Activated B cell treated with CpG ODN at 0.5 μM for 24 hours (primary cell): ENCODE measurements at regions not wholly inside any gene's neighbourhood (a gene's known extent, or its start where the extent isn't known, plus 50 kb on each side); places are given as distances from the start of the nearest gene placed in this dataset.
"Not testable (repeated sequence)": the region's sequence is repeated elsewhere in the genome, so short reads cannot be mapped to it uniquely, and the experiment has no call there.

Experiments used
- ATAC-seq: fragments of 200-7000 bp; cut with Tn5 transposase; one replicate; pipeline ENCODE4 v1.10.0; 2021; ENCODE audit warnings: low read depth, mild to moderate bottlenecking, moderate library complexity
- CTCF ChIA-PET: fragments of 350-600 bp; sonication (Branson Sonifier 250); formaldehyde crosslinking; loops from one replicate; lab custom pipeline; 2021; ENCODE audit warnings: antibody characterized with exemption; lab: Charles Lee
- POLR2A ChIA-PET: fragments of 350-600 bp; sonication (Branson Sonifier 250); formaldehyde crosslinking; loops from one replicate; lab custom pipeline; 2021; ENCODE audit warnings: antibody characterized with exemption; lab: Charles Lee
- DNase-seq: peaks from one replicate; pipeline ENCODE4 v3.0.0; 2022
- H3K27ac Mint-ChIP-seq: one replicate; pipeline ENCODE4 v1.8.0; 2020; ENCODE audit warnings: mixed read lengths
- H3K27me3 Mint-ChIP-seq: one replicate; pipeline ENCODE4 v1.8.0; 2021; ENCODE audit warnings: mixed read lengths
- H3K36me3 Mint-ChIP-seq: one replicate; pipeline ENCODE4 v1.8.0; 2021; ENCODE audit warnings: low read depth, mixed read lengths
- H3K4me1 Mint-ChIP-seq: one replicate; pipeline ENCODE4 v1.8.0; 2021; ENCODE audit warnings: mixed read lengths
- H3K4me3 Mint-ChIP-seq: one replicate; pipeline ENCODE4 v1.8.0; 2020; ENCODE audit warnings: mild to moderate bottlenecking, mixed read lengths
- H3K9me3 Mint-ChIP-seq: one replicate; pipeline ENCODE4 v1.8.0; 2020; ENCODE audit warnings: mixed read lengths
- CTCF ChIP-seq: fragments of 200-600 bp; IDR thresholded peaks from one replicate; pipeline ENCODE4 v1.8.0; 2022; ENCODE audit warnings: antibody characterized with exemption, mild to moderate bottlenecking
- intact Hi-C: fragments of 100-400 bp; cut with micrococcal nuclease; formaldehyde crosslinking; loops from one replicate; pipeline ENCODE4 v1.15.1; 2024

GRCh38 chr9:11686733-11687132 lies 1006.5 kb upstream of the TYRP1 start:
- ATAC-seq, result no peak
- TF ChIP-seq CTCF, result no peak
- H3K4me3 Mint-ChIP-seq, result no peak overlapping the region
- intact Hi-C loops, result no loop called here
- no peak overlapping the region for H3K27ac Mint-ChIP-seq
- no peaks in the 10 kb centered on the region for H3K27me3 Mint-ChIP-seq
- ChIA-PET POLR2A (no interaction called here), CTCF (no interaction called here)
- no peaks in the 10 kb centered on the region for H3K36me3 Mint-ChIP-seq
- H3K4me1 Mint-ChIP-seq, result no peaks in the 10 kb centered on the region
- H3K9me3 Mint-ChIP-seq, result no peaks in the 10 kb centered on the region
- no peak for DNase-seq

- ATAC-seq (no peak), DNase-seq (no peak)
- no peaks in the 10 kb centered on the region for H3K4me1 Mint-ChIP-seq
Measured at GRCh38 chr9:11697126-11697525, 996.1 kb upstream of the TYRP1 start.

GRCh38 chr9:11701706-11702105 lies 991.5 kb upstream of the TYRP1 start:
- intact Hi-C loops, result loop anchor here (5.0 kb wide), 1 partner anchor 49 kb away; no protein-coding TSS in a partner anchor
- CTCF ChIA-PET, result no interaction called here

More at GRCh38 chr9:11697126-11697525, 996.1 kb upstream of the TYRP1 start:
- ChIA-PET CTCF (no interaction called here), POLR2A (no interaction called here)
- Mint-ChIP-seq H3K4me3 (no peak overlapping the region), H3K9me3 (no peaks in the 10 kb centered on the region), H3K27ac (no peak overlapping the region), H3K36me3 (no peaks in the 10 kb centered on the region), H3K27me3 (no peaks in the 10 kb centered on the region)
- intact Hi-C loops, result no loop called here
- TF ChIP-seq CTCF, result no peak

GRCh38 chr9:11702548-11702947 lies 990.6 kb upstream of the TYRP1 start:
- H3K4me1 Mint-ChIP-seq, result no peaks in the 10 kb centered on the region
- CTCF ChIA-PET, result no interaction called here

More at GRCh38 chr9:11701706-11702105, 991.5 kb upstream of the TYRP1 start:
- DNase-seq, result no peak
- H3K27ac Mint-ChIP-seq, result no peak overlapping the region
- H3K36me3 Mint-ChIP-seq, result no peaks in the 10 kb centered on the region
- H3K27me3 Mint-ChIP-seq, result no peaks in the 10 kb centered on the region
- ATAC-seq, result no peak
- H3K4me1 Mint-ChIP-seq, result no peaks in the 10 kb centered on the region
- no peaks in the 10 kb centered on the region for H3K9me3 Mint-ChIP-seq
- POLR2A ChIA-PET, result no interaction called here
- TF ChIP-seq CTCF, result no peak
- no peak overlapping the region for H3K4me3 Mint-ChIP-seq

GRCh38 chr9:11704198-11704597 lies 989.0 kb upstream of the TYRP1 start:
- H3K36me3 Mint-ChIP-seq, DNase-seq, H3K9me3 Mint-ChIP-seq, H3K27ac Mint-ChIP-seq, H3K4me1 Mint-ChIP-seq, ATAC-seq, CTCF ChIA-PET, H3K27me3 Mint-ChIP-seq, H3K4me3 Mint-ChIP-seq, POLR2A ChIA-PET: not testable (repeated sequence)
- intact Hi-C loops, result loop anchor here (5.0 kb wide), 1 partner anchor 52 kb away; no protein-coding TSS in a partner anchor

More at GRCh38 chr9:11702548-11702947, 990.6 kb upstream of the TYRP1 start:
- no peak for ATAC-seq
- H3K4me3 Mint-ChIP-seq, result no peak overlapping the region
- H3K9me3 Mint-ChIP-seq, result no peaks in the 10 kb centered on the region
- TF ChIP-seq CTCF, result no peak
- no peaks in the 10 kb centered on the region for H3K27me3 Mint-ChIP-seq
- H3K36me3 Mint-ChIP-seq, result no peaks in the 10 kb centered on the region
- DNase-seq, result no peak
- POLR2A ChIA-PET, result no interaction called here
- intact Hi-C loops, result loop anchor here (5.0 kb wide), 1 partner anchor 50 kb away; no protein-coding TSS in a partner anchor
- H3K27ac Mint-ChIP-seq, result no peak overlapping the region

GRCh38 chr9:11708899-11709298 lies 984.3 kb upstream of the TYRP1 start:
- no peaks in the 10 kb centered on the region for H3K4me1 Mint-ChIP-seq
- no peak overlapping the region for H3K27ac Mint-ChIP-seq
- H3K36me3 Mint-ChIP-seq, result no peaks in the 10 kb centered on the region
- ChIA-PET POLR2A (no interaction called here), CTCF (no interaction called here)
- intact Hi-C loops, result no loop called here
- ATAC-seq (no peak), DNase-seq (no peak)
- no peak overlapping the region for H3K4me3 Mint-ChIP-seq
- no peaks in the 10 kb centered on the region for H3K27me3 Mint-ChIP-seq
- H3K9me3 Mint-ChIP-seq, result peaks cover 4% of the 10 kb centered on the region
- TF ChIP-seq CTCF, result no peak
